Activated CD4-positive, alpha-beta T cell treated with anti-CD3 and anti-CD28 coated beads, Interleukin-2, amount 10 ng/mL, durations not matched to agents 7 days and 5 days (primary cell): ENCODE measurements at regions not wholly inside any gene's neighbourhood (a gene's known extent, or its start where the extent isn't known, plus 50 kb on each side); places are given as distances from the start of the nearest gene placed in this dataset.

Experiments used
- CTCF ChIA-PET: fragments of 350-600 bp; sonication (Branson Sonifier 250); formaldehyde crosslinking; loops from one replicate; lab custom pipeline; 2021; ENCODE audit warnings: antibody characterized with exemption; lab: Charles Lee
- POLR2A ChIA-PET: fragments of 350-600 bp; sonication (Branson Sonifier 250); formaldehyde crosslinking; loops from one replicate; lab custom pipeline; 2021; ENCODE audit warnings: antibody characterized with exemption; lab: Charles Lee
- DNase-seq: peaks from one replicate; pipeline ENCODE4 v3.0.0-alpha.2; 2020
- H3K27ac Mint-ChIP-seq: one replicate; pipeline ENCODE4 v1.8.0; 2021; ENCODE audit warnings: mild to moderate bottlenecking, moderate library complexity, mixed read lengths
- H3K27me3 Mint-ChIP-seq: one replicate; pipeline ENCODE4 v1.8.0; 2021; ENCODE audit warnings: mixed read lengths
- H3K36me3 Mint-ChIP-seq: one replicate; pipeline ENCODE4 v1.8.0; 2021; ENCODE audit warnings: low read depth, mixed read lengths
- H3K4me1 Mint-ChIP-seq: one replicate; pipeline ENCODE4 v1.8.0; 2021; ENCODE audit warnings: mixed read lengths
- H3K4me3 Mint-ChIP-seq: one replicate; pipeline ENCODE4 v1.8.0; 2021; ENCODE audit warnings: mild to moderate bottlenecking, moderate library complexity, mixed read lengths
- H3K9me3 Mint-ChIP-seq: one replicate; pipeline ENCODE4 v1.8.0; 2021; ENCODE audit warnings: mixed read lengths

DNA sequence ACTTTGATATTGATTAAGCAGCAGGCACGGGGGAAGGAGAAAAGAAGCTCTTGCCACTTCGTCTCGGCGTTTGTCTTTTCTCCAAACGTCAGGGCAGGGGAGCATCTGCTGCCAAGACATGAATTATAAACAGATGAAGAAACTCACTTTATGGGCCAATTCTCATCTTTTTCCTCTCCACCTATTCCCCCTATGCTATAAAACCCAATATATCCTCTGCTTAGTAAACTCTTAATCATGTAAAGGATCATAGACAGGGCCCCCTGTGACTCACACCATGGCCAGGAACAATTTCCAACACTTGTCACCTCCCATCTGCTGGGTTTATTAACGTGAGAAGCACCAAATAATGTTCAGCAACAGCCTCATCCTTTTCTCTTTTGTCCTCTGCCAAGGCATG lies 1092.1 kb upstream of the TMEM132C start:
- CTCF ChIA-PET = no interaction called here
- H3K4me1 Mint-ChIP-seq = no peaks in the 10 kb centered on the region
- H3K4me3 Mint-ChIP-seq = no peak overlapping the region
- DNase-seq = no peak
- no peaks in the 10 kb centered on the region for H3K36me3 Mint-ChIP-seq
- no peak overlapping the region for H3K27ac Mint-ChIP-seq
- POLR2A ChIA-PET = no interaction called here
- H3K27me3 Mint-ChIP-seq = no peaks in the 10 kb centered on the region
- peaks cover 8% of the 10 kb centered on the region for H3K9me3 Mint-ChIP-seq

DNA sequence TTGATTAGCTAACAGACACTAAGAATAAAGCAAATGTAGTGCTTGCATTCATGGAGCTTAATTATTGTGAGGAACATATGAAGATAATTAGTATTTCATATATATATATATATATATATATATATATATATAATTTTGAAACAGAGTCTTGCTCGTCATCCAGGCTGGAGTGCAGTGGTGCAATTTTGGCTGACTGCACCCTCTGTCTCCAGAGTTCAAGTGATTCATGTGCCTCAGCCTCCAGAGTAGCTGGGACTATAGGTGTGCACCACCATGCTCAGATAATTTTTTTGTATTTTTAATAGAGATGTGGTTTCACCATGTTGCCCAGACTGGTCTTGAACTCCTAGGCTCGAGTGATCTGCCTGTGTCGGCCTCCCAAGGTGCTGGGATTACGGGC lies 1091.6 kb upstream of the TMEM132C start:
- no peaks in the 10 kb centered on the region for H3K4me1 Mint-ChIP-seq
- POLR2A ChIA-PET = no interaction called here

DNA sequence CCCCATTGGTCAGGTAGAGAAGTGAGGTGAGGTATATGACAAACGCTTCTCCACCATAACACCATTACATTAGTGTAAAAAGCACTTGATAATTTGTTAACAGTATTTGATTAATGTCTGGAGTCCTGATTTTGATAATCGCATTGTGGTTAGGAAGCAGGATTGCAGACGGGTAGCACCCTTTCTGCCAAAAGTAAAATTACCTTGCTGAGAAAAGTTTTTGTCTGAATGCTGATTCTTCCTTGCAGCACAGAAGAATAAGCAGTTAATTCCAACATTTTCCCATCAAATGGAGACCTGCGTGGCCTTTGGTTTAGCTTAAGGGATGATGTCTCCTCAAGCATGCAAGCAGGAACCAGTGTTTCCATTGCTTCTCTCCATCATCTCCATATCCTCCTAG lies 1090.2 kb upstream of the TMEM132C start:
- Mint-ChIP-seq H3K27ac (no peak overlapping the region), H3K4me3 (no peak overlapping the region), H3K27me3 (no peaks in the 10 kb centered on the region), H3K4me1 (no peaks in the 10 kb centered on the region), H3K36me3 (no peaks in the 10 kb centered on the region), H3K9me3 (peaks cover 8% of the 10 kb centered on the region)
- DNase-seq = no peak
- ChIA-PET CTCF (no interaction called here), POLR2A (no interaction called here)

More for the DNA sequence above, 1091.6 kb upstream of the TMEM132C start:
- CTCF ChIA-PET = no interaction called here
- DNase-seq = no peak
- no peaks in the 10 kb centered on the region for H3K36me3 Mint-ChIP-seq
- no peaks in the 10 kb centered on the region for H3K27me3 Mint-ChIP-seq
- H3K9me3 Mint-ChIP-seq = peaks cover 8% of the 10 kb centered on the region
- no peak overlapping the region for H3K27ac Mint-ChIP-seq
- no peak overlapping the region for H3K4me3 Mint-ChIP-seq

DNA sequence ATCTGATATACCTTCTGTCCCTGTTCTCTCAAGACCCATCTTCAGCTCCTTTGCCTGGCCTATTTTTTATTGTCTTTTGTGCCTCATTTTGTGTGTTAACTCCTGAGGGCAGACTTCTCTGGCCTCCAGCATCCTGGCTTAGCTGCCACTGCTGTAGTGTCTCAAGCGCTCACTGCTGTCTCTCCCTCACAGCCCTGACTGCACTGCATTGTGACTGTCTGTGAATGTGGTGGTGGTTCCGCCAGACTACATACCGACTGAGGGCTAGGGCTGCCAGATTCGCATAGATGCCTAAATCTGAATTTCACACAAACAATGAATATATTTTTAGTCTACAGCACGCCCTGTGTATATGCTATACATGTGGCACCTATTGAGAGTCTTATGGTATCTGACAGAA lies 1088.9 kb upstream of the TMEM132C start:
- no peak overlapping the region for H3K4me3 Mint-ChIP-seq
- H3K36me3 Mint-ChIP-seq = no peaks in the 10 kb centered on the region

DNA sequence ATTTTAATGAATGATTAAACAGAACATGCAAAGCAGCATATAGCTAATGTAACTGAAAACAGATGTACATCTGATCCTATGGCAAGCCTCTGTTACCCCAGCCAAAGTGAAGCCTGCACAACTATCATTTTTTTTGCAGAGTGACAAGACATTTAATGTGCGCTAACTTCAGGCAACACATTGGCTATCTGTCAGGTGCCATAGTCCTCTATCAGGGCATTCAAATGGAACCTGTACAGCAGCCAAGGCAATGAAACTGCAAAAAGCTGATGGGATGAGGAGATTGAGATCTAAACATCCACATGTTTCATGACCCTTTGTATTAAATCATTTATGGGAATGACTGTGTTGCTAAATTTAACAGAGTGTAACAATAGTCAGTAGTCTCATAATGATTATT lies 1088.5 kb upstream of the TMEM132C start:
- Mint-ChIP-seq H3K9me3 (peaks cover 8% of the 10 kb centered on the region), H3K4me1 (no peaks in the 10 kb centered on the region), H3K27ac (no peak overlapping the region), H3K36me3 (no peaks in the 10 kb centered on the region), H3K27me3 (no peaks in the 10 kb centered on the region), H3K4me3 (no peak overlapping the region)
- ChIA-PET CTCF (interaction anchor here (0.6 kb wide), 1 partner anchor 1322 kb away, joined by 3 read pairs; no protein-coding TSS in a partner anchor), POLR2A (interaction anchor here (1.2 kb wide), 1 partner anchor 124 kb away, joined by 5 read pairs; no protein-coding TSS in a partner anchor)
- no peak for DNase-seq

More for the DNA sequence above, 1088.9 kb upstream of the TMEM132C start:
- ChIA-PET POLR2A (interaction anchor here (1.2 kb wide), 1 partner anchor 125 kb away, joined by 5 read pairs; no protein-coding TSS in a partner anchor), CTCF (interaction anchor here (0.6 kb wide), 1 partner anchor 1322 kb away, joined by 3 read pairs; no protein-coding TSS in a partner anchor)
- no peaks in the 10 kb centered on the region for H3K4me1 Mint-ChIP-seq
- peaks cover 8% of the 10 kb centered on the region for H3K9me3 Mint-ChIP-seq
- no peak overlapping the region for H3K27ac Mint-ChIP-seq
- no peak for DNase-seq
- no peaks in the 10 kb centered on the region for H3K27me3 Mint-ChIP-seq

DNA sequence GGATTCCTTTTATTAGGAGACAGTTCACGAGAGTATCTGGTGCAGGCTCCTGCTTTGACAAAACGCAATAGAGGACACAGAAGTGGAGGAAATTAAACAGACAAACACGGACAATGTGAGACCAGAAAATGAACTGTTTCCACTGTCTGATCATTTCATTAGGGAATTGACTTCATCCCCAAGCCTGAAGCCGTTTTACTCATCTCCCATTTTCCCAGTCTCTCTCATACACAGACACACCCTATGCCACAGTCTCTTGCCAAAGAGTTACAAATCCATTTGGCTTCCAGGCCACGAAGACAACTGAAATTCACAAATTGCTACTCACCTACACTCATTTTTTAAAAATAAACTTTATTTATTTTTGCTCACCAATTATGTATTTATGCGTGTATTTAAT lies 1087.8 kb upstream of the TMEM132C start:
- CTCF ChIA-PET = no interaction called here
- no peak overlapping the region for H3K27ac Mint-ChIP-seq
- POLR2A ChIA-PET = no interaction called here
- H3K4me3 Mint-ChIP-seq = no peak overlapping the region
- H3K27me3 Mint-ChIP-seq = no peaks in the 10 kb centered on the region
- no peaks in the 10 kb centered on the region for H3K36me3 Mint-ChIP-seq
- no peaks in the 10 kb centered on the region for H3K4me1 Mint-ChIP-seq
- peaks cover 8% of the 10 kb centered on the region for H3K9me3 Mint-ChIP-seq
- no peak for DNase-seq

DNA sequence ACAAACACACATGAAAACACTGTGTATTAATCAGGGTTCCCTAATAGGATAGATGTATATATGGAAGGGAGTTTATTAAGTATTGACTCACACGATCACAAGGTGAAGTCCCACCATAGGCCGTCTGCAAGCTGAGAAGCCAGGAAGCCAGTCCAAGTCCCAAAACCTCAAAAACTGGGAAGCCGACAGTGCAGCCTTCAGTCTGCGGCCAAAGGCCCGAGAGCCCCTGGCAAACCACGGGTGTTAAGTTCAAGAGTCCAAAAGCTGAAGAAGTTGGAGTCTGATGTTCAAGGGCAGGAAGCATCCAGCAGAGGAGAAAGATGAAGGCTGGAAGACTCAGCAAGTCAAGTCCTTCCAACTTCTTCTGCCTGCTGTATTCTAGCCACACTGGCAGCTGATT lies 1085.0 kb upstream of the TMEM132C start:
- Mint-ChIP-seq H3K9me3 (peaks cover 3% of the 10 kb centered on the region), H3K27me3 (no peaks in the 10 kb centered on the region), H3K36me3 (no peaks in the 10 kb centered on the region), H3K27ac (no peak overlapping the region), H3K4me3 (no peak overlapping the region), H3K4me1 (no peaks in the 10 kb centered on the region)
- ChIA-PET POLR2A (no interaction called here), CTCF (interaction anchor here (0.6 kb wide), 1 partner anchor 20 kb away, joined by 5 read pairs; no protein-coding TSS in a partner anchor)
- DNase-seq = no peak

DNA sequence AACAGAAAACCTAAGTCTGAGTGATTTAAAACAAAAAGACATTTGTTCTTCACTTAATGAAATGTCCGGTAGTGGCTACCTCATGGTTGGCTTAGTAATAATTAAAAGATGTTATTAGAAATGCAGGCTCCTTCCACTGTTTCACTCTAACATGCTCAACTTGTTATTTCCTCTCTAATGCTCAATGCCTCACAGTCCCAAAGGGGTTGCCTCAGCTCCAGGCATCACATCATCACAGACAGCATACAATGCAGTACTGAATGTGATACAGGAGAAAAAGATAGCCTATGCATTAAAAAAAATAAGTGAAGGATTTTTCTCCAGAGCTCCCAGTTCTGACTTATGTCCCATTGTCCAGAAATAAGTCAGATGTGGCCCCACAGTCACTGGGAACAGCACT lies 1077.0 kb upstream of the TMEM132C start:
- ChIA-PET CTCF (no interaction called here), POLR2A (no interaction called here)
- Mint-ChIP-seq H3K4me1 (no peaks in the 10 kb centered on the region), H3K9me3 (no peaks in the 10 kb centered on the region), H3K27ac (no peak overlapping the region), H3K4me3 (no peak overlapping the region), H3K36me3 (no peaks in the 10 kb centered on the region), H3K27me3 (no peaks in the 10 kb centered on the region)
- DNase-seq = no peak

DNA sequence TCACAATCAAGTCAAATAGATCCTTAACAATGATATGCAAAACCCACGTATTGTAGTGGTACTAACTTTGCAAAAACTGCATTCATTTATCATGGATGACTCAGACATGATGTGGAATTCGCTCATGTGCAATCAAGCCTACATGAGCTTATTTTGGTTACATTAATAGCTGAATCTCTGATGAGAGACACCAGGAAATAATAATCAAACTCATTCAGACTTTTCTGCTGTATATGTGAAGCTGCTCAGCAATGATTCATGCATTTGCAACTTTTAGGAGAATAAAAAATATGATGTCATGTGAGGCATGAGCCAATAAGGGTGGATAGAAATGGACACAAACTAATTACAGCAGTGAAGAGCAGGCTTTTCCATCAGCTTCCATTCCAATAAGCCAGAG lies 1075.8 kb upstream of the TMEM132C start:
- CTCF ChIA-PET = no interaction called here
- H3K36me3 Mint-ChIP-seq = no peaks in the 10 kb centered on the region
- no peak for DNase-seq

DNA sequence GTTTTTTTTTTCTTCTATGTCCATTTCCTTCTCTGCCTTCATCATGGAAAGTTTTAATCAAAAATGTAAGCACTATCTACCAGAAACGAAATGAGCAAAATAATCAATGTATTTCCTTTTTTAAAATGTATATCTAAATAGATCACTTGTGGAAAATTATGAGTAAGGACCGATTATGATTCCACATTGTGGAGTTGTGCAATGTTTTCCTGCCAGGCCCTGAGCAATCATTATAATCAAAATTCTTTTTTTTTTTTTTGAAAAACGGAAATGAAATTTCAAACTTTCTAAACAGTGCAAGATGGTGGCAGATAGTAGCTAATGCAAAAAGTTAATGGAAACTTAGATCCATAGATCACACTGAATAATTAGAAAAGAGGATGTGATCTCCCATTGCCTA lies 1074.6 kb upstream of the TMEM132C start:
- CTCF ChIA-PET = no interaction called here
- H3K27me3 Mint-ChIP-seq = no peaks in the 10 kb centered on the region
- H3K27ac Mint-ChIP-seq = no peak overlapping the region

More for the DNA sequence above, 1075.8 kb upstream of the TMEM132C start:
- Mint-ChIP-seq H3K4me1 (no peaks in the 10 kb centered on the region), H3K4me3 (no peak overlapping the region), H3K27ac (no peak overlapping the region), H3K27me3 (no peaks in the 10 kb centered on the region), H3K9me3 (no peaks in the 10 kb centered on the region)
- POLR2A ChIA-PET = no interaction called here

DNA sequence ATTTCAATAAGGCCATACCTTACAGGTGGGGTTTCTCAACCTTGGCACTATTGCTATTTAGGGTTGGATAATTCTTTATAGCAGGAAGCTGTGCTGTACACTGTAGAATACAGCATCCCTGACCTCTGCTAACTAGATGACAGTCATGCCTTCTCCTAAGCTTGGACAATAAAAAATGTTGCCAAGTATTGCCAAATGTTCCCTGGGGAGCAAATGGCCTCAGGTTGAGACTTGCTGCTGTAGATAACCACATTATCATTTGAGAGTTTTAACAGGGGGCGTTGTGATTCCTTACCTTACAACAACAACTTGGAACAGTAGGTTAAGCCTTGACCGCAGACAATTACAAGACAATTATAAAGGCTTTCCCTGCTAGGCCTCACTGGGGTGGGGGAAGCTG lies 1073.6 kb upstream of the TMEM132C start:
- no peaks in the 10 kb centered on the region for H3K27me3 Mint-ChIP-seq
- no peak for DNase-seq
- H3K9me3 Mint-ChIP-seq = no peaks in the 10 kb centered on the region
- POLR2A ChIA-PET = no interaction called here
- H3K36me3 Mint-ChIP-seq = no peaks in the 10 kb centered on the region
- CTCF ChIA-PET = no interaction called here
- H3K4me3 Mint-ChIP-seq = no peak overlapping the region
- no peaks in the 10 kb centered on the region for H3K4me1 Mint-ChIP-seq
- no peak overlapping the region for H3K27ac Mint-ChIP-seq

More for the DNA sequence above, 1074.6 kb upstream of the TMEM132C start:
- POLR2A ChIA-PET = no interaction called here
- Mint-ChIP-seq H3K36me3 (no peaks in the 10 kb centered on the region), H3K4me3 (no peak overlapping the region), H3K4me1 (no peaks in the 10 kb centered on the region), H3K9me3 (no peaks in the 10 kb centered on the region)
- DNase-seq = no peak

DNA sequence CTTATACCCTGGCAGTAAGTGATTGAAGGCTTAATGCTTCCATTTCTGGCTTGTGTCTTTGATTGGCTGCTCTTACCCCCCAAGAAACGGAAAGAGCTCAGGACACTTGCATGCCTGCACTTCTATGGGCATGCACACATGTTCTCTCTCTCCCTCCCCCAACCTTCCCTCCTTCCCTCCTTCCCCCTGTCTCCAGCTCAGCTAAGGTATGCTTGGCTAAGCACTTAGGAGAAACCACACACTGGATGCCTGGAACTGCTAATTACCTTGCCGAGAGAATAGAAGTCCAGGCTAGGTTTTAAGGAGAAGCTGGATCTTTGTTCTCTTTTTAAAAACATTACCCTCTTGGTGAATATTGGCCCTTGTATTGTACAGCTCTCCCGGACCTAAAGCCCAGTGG lies 1072.8 kb upstream of the TMEM132C start:
- Mint-ChIP-seq H3K27me3 (no peaks in the 10 kb centered on the region), H3K4me3 (no peak overlapping the region), H3K27ac (no peak overlapping the region), H3K9me3 (no peaks in the 10 kb centered on the region), H3K36me3 (no peaks in the 10 kb centered on the region), H3K4me1 (no peaks in the 10 kb centered on the region)
- ChIA-PET POLR2A (no interaction called here), CTCF (interaction anchor here (0.6 kb wide), 1 partner anchor 197 kb away, joined by 3 read pairs; no protein-coding TSS in a partner anchor)
- no peak for DNase-seq

DNA sequence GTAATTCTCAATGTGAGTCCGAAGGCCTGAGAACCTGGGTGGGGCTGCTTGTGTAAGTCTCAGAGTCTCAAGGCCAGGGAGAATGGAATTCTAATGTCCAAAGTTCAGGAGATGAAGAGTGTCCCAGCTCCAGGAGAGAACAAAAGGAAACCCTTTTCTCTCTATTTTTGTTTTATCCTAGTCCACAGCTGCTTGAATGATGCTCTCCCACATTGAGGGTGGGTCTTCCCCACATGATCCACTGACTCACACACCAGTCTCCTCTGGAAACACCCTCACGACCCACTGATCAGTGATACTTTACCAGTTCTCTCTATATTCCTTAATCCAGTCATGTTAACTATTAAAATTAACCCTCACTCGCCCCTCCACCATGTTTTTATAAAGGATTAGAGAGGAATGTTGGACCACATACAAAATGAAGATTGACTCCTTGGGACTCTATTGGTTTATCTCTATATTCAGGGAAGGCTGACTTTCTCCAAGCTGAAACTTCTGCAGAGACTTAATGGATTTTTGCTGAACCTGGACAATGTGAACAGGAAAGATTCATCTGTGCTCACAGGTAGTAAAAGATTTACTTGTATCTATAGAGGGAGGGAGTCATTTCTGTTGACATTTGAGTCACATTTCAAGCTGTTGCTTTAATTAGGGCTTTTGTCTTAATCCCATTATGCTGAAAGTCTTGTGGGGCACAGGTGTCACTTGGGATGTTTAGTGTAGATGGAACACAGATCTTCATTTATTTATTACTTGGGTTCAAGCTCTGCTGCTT lies 1061.0 kb upstream of the TMEM132C start:
- H3K4me1 Mint-ChIP-seq = no peaks in the 10 kb centered on the region
- H3K9me3 Mint-ChIP-seq = peaks cover 3% of the 10 kb centered on the region
- no peaks in the 10 kb centered on the region for H3K36me3 Mint-ChIP-seq
- POLR2A ChIA-PET = no interaction called here
- no peak overlapping the region for H3K27ac Mint-ChIP-seq
- no peaks in the 10 kb centered on the region for H3K27me3 Mint-ChIP-seq
- CTCF ChIA-PET = interaction anchor here (1.0 kb wide), 1 partner anchor 18 kb away, joined by 3 read pairs; no protein-coding TSS in a partner anchor
- no peak overlapping the region for H3K4me3 Mint-ChIP-seq
- DNase-seq = no peak
